NB4 (cell line): ENCODE measurements at regions not wholly inside any gene's neighbourhood (a gene's known extent, or its start where the extent isn't known, plus 50 kb on each side); places are given as distances from the start of the nearest gene placed in this dataset.

Experiments used
- DNase-seq: peaks from one replicate; pipeline ENCODE4 v3.0.0; 2010; ENCODE audit warnings: low read depth
- H3K4me3 ChIP-seq: one replicate; pipeline ENCODE4 v1.5.1; 2011; ENCODE audit warnings: mild to moderate bottlenecking, low read depth, low read length, moderate library complexity
- MAX ChIP-seq: IDR thresholded peaks from 2 replicates; pipeline ENCODE4 v1.6.1; 2011; ENCODE audit warnings: low read depth, low read length
- MYC ChIP-seq: IDR thresholded peaks from 2 replicates; pipeline ENCODE4 v1.6.1; 2011; ENCODE audit warnings: low read depth, low read length
- POLR2A ChIP-seq: IDR thresholded peaks from 2 replicates; pipeline ENCODE4 v1.6.1; 2011; ENCODE audit warnings: mild to moderate bottlenecking; ENCODE audit not compliant: insufficient read length; ENCODE audit errors: extremely low read depth
- TF ChIP-seq, protein P1 (sequence below): IDR thresholded peaks from one replicate; pipeline ENCODE4 v1.5.1; 2012; ENCODE audit warnings: low read depth, low read length

- TF ChIP-seq, protein P1, sequence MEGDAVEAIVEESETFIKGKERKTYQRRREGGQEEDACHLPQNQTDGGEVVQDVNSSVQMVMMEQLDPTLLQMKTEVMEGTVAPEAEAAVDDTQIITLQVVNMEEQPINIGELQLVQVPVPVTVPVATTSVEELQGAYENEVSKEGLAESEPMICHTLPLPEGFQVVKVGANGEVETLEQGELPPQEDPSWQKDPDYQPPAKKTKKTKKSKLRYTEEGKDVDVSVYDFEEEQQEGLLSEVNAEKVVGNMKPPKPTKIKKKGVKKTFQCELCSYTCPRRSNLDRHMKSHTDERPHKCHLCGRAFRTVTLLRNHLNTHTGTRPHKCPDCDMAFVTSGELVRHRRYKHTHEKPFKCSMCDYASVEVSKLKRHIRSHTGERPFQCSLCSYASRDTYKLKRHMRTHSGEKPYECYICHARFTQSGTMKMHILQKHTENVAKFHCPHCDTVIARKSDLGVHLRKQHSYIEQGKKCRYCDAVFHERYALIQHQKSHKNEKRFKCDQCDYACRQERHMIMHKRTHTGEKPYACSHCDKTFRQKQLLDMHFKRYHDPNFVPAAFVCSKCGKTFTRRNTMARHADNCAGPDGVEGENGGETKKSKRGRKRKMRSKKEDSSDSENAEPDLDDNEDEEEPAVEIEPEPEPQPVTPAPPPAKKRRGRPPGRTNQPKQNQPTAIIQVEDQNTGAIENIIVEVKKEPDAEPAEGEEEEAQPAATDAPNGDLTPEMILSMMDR = no peak
- TF ChIP-seq POLR2A (no peak), MAX (no peak), MYC (no peak)
- DNase-seq = no peak
- H3K4me3 ChIP-seq = no peak overlapping the region
Observed at GRCh38 chr2:182587831-182588230, 128.2 kb upstream of the DNAJC10 start.

- H3K4me3 ChIP-seq = no peak overlapping the region
- TF ChIP-seq POLR2A = no peak
- no peak for TF ChIP-seq MAX
- TF ChIP-seq, protein P1 = no peak
- no peak for DNase-seq
Observed at GRCh38 chr2:182589121-182589520, 126.9 kb upstream of the DNAJC10 start.

DNA sequence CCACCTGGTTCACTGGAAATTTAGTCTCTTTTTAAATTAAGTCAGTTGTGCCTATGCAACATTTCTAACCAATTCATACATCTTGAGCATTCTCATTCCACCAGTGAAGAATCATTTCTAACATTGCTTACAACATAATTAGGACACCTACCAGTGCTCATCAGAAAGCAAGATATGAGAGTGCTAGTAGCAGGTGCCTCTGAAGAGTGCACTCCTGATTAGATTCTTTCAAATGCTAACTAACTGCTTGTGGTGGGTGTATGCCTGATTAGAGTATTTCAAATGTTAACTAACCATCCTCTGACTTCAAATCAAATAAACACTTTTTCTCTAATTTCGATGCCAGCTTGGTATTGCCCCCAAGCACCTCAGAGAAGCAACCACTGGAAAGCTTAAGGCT is 124.3 kb upstream of the DNAJC10 start:
- TF ChIP-seq, protein P1 = no peak
- no peak for TF ChIP-seq POLR2A
- TF ChIP-seq MAX = no peak
- no peak for TF ChIP-seq MYC
- no peak for DNase-seq
- H3K4me3 ChIP-seq = no peak overlapping the region

- no peak for DNase-seq
- TF ChIP-seq MYC = no peak
- no peak for TF ChIP-seq MAX
- TF ChIP-seq, protein P1 = no peak
- no peak for TF ChIP-seq POLR2A
- no peak overlapping the region for H3K4me3 ChIP-seq
Observed at GRCh38 chr2:182592691-182593393, 123.2 kb upstream of the DNAJC10 start.

GRCh38 chr2:182593394-182593975 is 122.6 kb upstream of the DNAJC10 start:
- TF ChIP-seq MAX (no peak), POLR2A (no peak), MYC (no peak)
- TF ChIP-seq, protein P1 = no peak
- DNase-seq = no peak
- no peak overlapping the region for H3K4me3 ChIP-seq

GRCh38 chr2:182594286-182594685 is 121.8 kb upstream of the DNAJC10 start:
- TF ChIP-seq POLR2A (no peak), MYC (no peak), MAX (no peak)
- DNase-seq = no peak
- H3K4me3 ChIP-seq = no peak overlapping the region
